ENCODE measurements at regions not wholly inside any gene's neighbourhood (a gene's known extent, or its start where the extent isn't known, plus 50 kb on each side); places are given as distances from the start of the nearest gene placed in this dataset.

- Histone ChIP-seq H3K4me3 (ENCODE audit: low read length in 3 of 3) (no peak overlapping the region), H3K9ac (ENCODE audit: low read length in 3 of 3) (no peak overlapping the region), H3K9me3 (ENCODE audit: control insufficient read depth in 2 of 3, insufficient read depth in 1 of 3, low read length in 3 of 3) (peaks cover 0 to 5% (median 0%) of the 10 kb centered on the region in 3 donors), H3K27ac (ENCODE audit: low read depth in 2 of 2, low read length in 2 of 2) (no peak overlapping the region), H3K36me3 (ENCODE audit: control insufficient read depth in 2 of 3, insufficient read depth in 3 of 3, low read length in 3 of 3) (no peaks in the 10 kb centered on the region), H3K27me3 (ENCODE audit: control insufficient read depth, insufficient read depth, low read length) (no peaks in the 10 kb centered on the region), H3K4me1 (ENCODE audit: control insufficient read depth in 2 of 3, insufficient read depth in 2 of 3, low read depth in 1 of 3, low read length in 3 of 3) (no peaks in the 10 kb centered on the region)
- FAIRE-seq (no peak), DNase-seq (no peak)
- no peak for TF ChIP-seq CTCF (IDR thresholded peaks at IDR 0.05; ENCODE audit: borderline replicate concordance, extremely low read depth, insufficient read depth)
- intact Hi-C loops (cut with DNase I): no loop called here
Measured at GRCh38 chr1:188225975-188226374, 1397.2 kb downstream of the PLA2G4A start.

- Histone ChIP-seq H3K9ac (ENCODE audit: low read length in 3 of 3) (no peak overlapping the region), H3K4me1 (ENCODE audit: control insufficient read depth in 2 of 3, insufficient read depth in 2 of 3, low read depth in 1 of 3, low read length in 3 of 3) (no peaks in the 10 kb centered on the region), H3K4me3 (ENCODE audit: low read length in 3 of 3) (no peak overlapping the region), H3K9me3 (ENCODE audit: control insufficient read depth in 2 of 3, insufficient read depth in 1 of 3, low read length in 3 of 3) (peaks cover 0 to 5% (median 0%) of the 10 kb centered on the region in 3 donors), H3K36me3 (ENCODE audit: control insufficient read depth in 2 of 3, insufficient read depth in 3 of 3, low read length in 3 of 3) (no peaks in the 10 kb centered on the region), H3K27me3 (ENCODE audit: control insufficient read depth, insufficient read depth, low read length) (no peaks in the 10 kb centered on the region), H3K27ac (ENCODE audit: low read depth in 2 of 2, low read length in 2 of 2) (no peak overlapping the region)
- intact Hi-C loops (cut with DNase I): no loop called here
- peak in 1 of 5 donors; percentile 1 for DNase-seq
- TF ChIP-seq CTCF (IDR thresholded peaks at IDR 0.05; ENCODE audit: borderline replicate concordance, extremely low read depth, insufficient read depth): no peak
- no peak for FAIRE-seq
Measured at GRCh38 chr1:188228623-188229022, 1399.9 kb downstream of the PLA2G4A start.

GRCh38 chr1:188237573-188238348, 1409.0 kb downstream of the PLA2G4A start:
- no peak for DNase-seq
- TF ChIP-seq CTCF (IDR thresholded peaks at IDR 0.05; ENCODE audit: borderline replicate concordance, extremely low read depth, insufficient read depth): no peak
- Histone ChIP-seq H3K4me1 (ENCODE audit: control insufficient read depth in 2 of 3, insufficient read depth in 2 of 3, low read depth in 1 of 3, low read length in 3 of 3) (no peaks in the 10 kb centered on the region), H3K4me3 (ENCODE audit: low read length in 3 of 3) (no peak overlapping the region), H3K27me3 (ENCODE audit: control insufficient read depth, insufficient read depth, low read length) (no peaks in the 10 kb centered on the region), H3K9ac (ENCODE audit: low read length in 3 of 3) (no peak overlapping the region), H3K9me3 (ENCODE audit: control insufficient read depth in 2 of 3, insufficient read depth in 1 of 3, low read length in 3 of 3) (no peaks in the 10 kb centered on the region), H3K36me3 (ENCODE audit: control insufficient read depth in 2 of 3, insufficient read depth in 3 of 3, low read length in 3 of 3) (no peaks in the 10 kb centered on the region), H3K27ac (ENCODE audit: low read depth in 2 of 2, low read length in 2 of 2) (no peak overlapping the region)
- intact Hi-C loops (cut with DNase I): no loop called here
- FAIRE-seq: no peak
